GM10266 (cell line): ENCODE measurements at regions not wholly inside any gene's neighbourhood (a gene's known extent, or its start where the extent isn't known, plus 50 kb on each side); places are given as distances from the start of the nearest gene placed in this dataset.

Source experiments
- DNase-seq: peaks from one replicate; pipeline ENCODE4 v3.0.0; 2012; ENCODE audit errors: extremely low spot score
- CTCF ChIP-seq: IDR thresholded peaks from 2 replicates; pipeline ENCODE4 v1.5.1; 2012; ENCODE audit warnings: mild to moderate bottlenecking, low read depth; ENCODE audit not compliant: control insufficient read depth, insufficient read depth; ENCODE audit errors: missing control alignments

GRCh38 chr7:22658031-22658430, 69.0 kb upstream of the IL6 start:
- no peak for DNase-seq
- TF ChIP-seq CTCF, result no peak

GRCh38 chr7:22657479-22657878, 69.5 kb upstream of the IL6 start:
- no peak for TF ChIP-seq CTCF
- DNase-seq, result no peak

- no peak for DNase-seq
- TF ChIP-seq CTCF, result no peak
These were observed 71.2 kb upstream of the IL6 start for GRCh38 chr7:22655781-22656180.

GRCh38 chr7:22654831-22655230, 72.2 kb upstream of the IL6 start:
- no peak for DNase-seq
- no peak for TF ChIP-seq CTCF

GRCh38 chr7:22653951-22654350, 73.0 kb upstream of the IL6 start:
- no peak for DNase-seq

GRCh38 chr7:22651534-22652243, 75.3 kb upstream of the IL6 start:
- TF ChIP-seq CTCF, result no peak
- DNase-seq, result no peak

More at GRCh38 chr7:22653951-22654350, 73.0 kb upstream of the IL6 start:
- TF ChIP-seq CTCF, result no peak

- no peak for DNase-seq
- no peak for TF ChIP-seq CTCF
These were observed 76.0 kb upstream of the IL6 start for GRCh38 chr7:22651036-22651435.
